ENCODE measurements at regions not wholly inside any gene's neighbourhood (a gene's known extent, or its start where the extent isn't known, plus 50 kb on each side); places are given as distances from the start of the nearest gene placed in this dataset.

- Histone ChIP-seq H2AFZ (ENCODE audit: low read depth) (no peak overlapping the region), H3K9me2 (no peaks in the 10 kb centered on the region), H3K9me3 (no peaks in the 10 kb centered on the region), H3F3A (replicated peaks; ENCODE audit: insufficient read depth) (peaks cover 39% of the 10 kb centered on the region), H3K9ac (peak overlapping the region; percentile 85), H3K4me3 (ENCODE audit: low read depth in 2 of 2, low read length in 1 of 2) (peak overlapping the region; percentile 44 to 59; a peak in 3 of 4 replicates), H3K4me1 (ENCODE audit: control insufficient read depth in 1 of 2, insufficient read depth in 2 of 2, low read depth in 1 of 2, low read length in 1 of 2) (peaks cover 0 to 62% of the 10 kb centered on the region in 2 experiments; a peak in 3 of 4 replicates), H3K27me3 (ENCODE audit: insufficient read depth) (no peaks in the 10 kb centered on the region), H3K27ac (ENCODE audit: low read depth in 2 of 2, low read length in 1 of 2) (peak overlapping the region; percentile 88 to 98), H3K36me3 (replicated peaks in 1 of 2; ENCODE audit: control insufficient read depth in 1 of 2, insufficient read depth in 2 of 2, low read length in 1 of 2) (peaks cover 7 to 53% of the 10 kb centered on the region in 2 experiments), H3K79me2 (ENCODE audit: insufficient read depth) (peaks cover 78% of the 10 kb centered on the region), H4K20me1 (ENCODE audit: insufficient read depth) (no peaks in the 10 kb centered on the region), H3K4me2 (peak overlapping the region; percentile 76)
- ChIA-PET CTCF (interaction anchor here (1.0 kb wide), 2 partner anchors 9 to 74 kb away, joined by 3 to 6 read pairs; no protein-coding TSS in a partner anchor), POLR2A (no interaction called here)
- DNase-seq, result no peak
- WGBS (ENCODE audit: low lambda C conversion rate), result 2% methylated on average over 8 of the region's 8 CpGs
- TF ChIP-seq PBX3 (IDR thresholded peaks at IDR 0.05) (peak; percentile 81), RCOR1 (IDR thresholded peaks at IDR 0.05; ENCODE audit: low read length) (no peak), POLR2AphosphoS5 (IDR thresholded peaks at IDR 0.05; ENCODE audit: low read depth, low read length) (peak; percentile 15), CHD2 (IDR thresholded peaks at IDR 0.05; ENCODE audit: low read length, partially characterized antibody) (no peak), TAF1 (IDR thresholded peaks at IDR 0.05; ENCODE audit: borderline replicate concordance, low read depth, low read length) (0 out of 2 replicates have a peak, but pooled peaks have one; percentile 25), CTCF (IDR thresholded peaks at IDR 0.05) (no peak), MEF2A (IDR thresholded peaks at IDR 0.05; ENCODE audit: borderline replicate concordance, low read depth) (peak; percentile 92), NFIC (IDR thresholded peaks at IDR 0.05; ENCODE audit: borderline replicate concordance) (peak; percentile 99), RXRA (IDR thresholded peaks at IDR 0.05; ENCODE audit: borderline replicate concordance, low read depth) (peak; percentile 86; the same call in 1 of the 2 replicates), EZH2phosphoT487 (IDR thresholded peaks at IDR 0.05; ENCODE audit: borderline replicate concordance, low read depth) (no peak), FOXM1 (IDR thresholded peaks at IDR 0.05; ENCODE audit: low read depth) (peak; percentile 95), ELF1 (IDR thresholded peaks at IDR 0.05) (no peak), IRF3 (IDR thresholded peaks at IDR 0.05; ENCODE audit: low read depth, low read length) (no peak), FOXJ3 (CRISPR knock-in tag; IDR thresholded peaks at IDR 0.05) (no peak), EP300 (IDR thresholded peaks at IDR 0.05; ENCODE audit: borderline replicate concordance in 1 of 2, low read depth in 1 of 2, low read length in 1 of 2) (peak in 1 of 2 experiments; percentile 98; a peak in 2 of 4 replicates), USF2 (IDR thresholded peaks at IDR 0.05; ENCODE audit: borderline replicate concordance, low read depth, low read length) (no peak), REST (IDR thresholded peaks at IDR 0.05; ENCODE audit: low read depth, low read length) (no peak), NRF1 (IDR thresholded peaks at IDR 0.05; ENCODE audit: low read depth, low read length) (no peak), RFX5 (IDR thresholded peaks at IDR 0.05; ENCODE audit: low read length) (no peak), JUND (IDR thresholded peaks at IDR 0.05) (peak; percentile 83), SIN3A (IDR thresholded peaks at IDR 0.05; ENCODE audit: borderline replicate concordance, low read depth, low read length) (peak; percentile 84; the same call in 1 of the 2 replicates), MXI1 (IDR thresholded peaks at IDR 0.05; ENCODE audit: low read depth, low read length) (no peak), TEAD4 (IDR thresholded peaks at IDR 0.05; ENCODE audit: borderline replicate concordance, insufficient read depth) (peak; percentile 97), GABPA (IDR thresholded peaks at IDR 0.05; ENCODE audit: low read depth) (no peak; the same call in 1 of the 2 replicates)
Observed at GRCh38 chr12:65603438-65604351, 220.6 kb upstream of the HMGA2 start.

Measured in SK-N-SH (cell line).